ENCODE measurements at regions not wholly inside any gene's neighbourhood (a gene's known extent, or its start where the extent isn't known, plus 50 kb on each side); places are given as distances from the start of the nearest gene placed in this dataset.

GRCh38 chr4:3851881-3852280 is 85.7 kb downstream of the ADRA2C start:
- in situ Hi-C loops (cut with HindIII; ENCODE audit: low sequenced_read_pairs), result loop anchor here (5.0 kb wide), 1 partner anchor 75 kb away; no protein-coding TSS in a partner anchor
- TF ChIP-seq CTCF (IDR thresholded peaks at IDR 0.05; ENCODE audit: low read depth, low read length, missing control alignments), result no peak
- H3K4me3 ChIP-seq (ENCODE audit: low read depth, low read length), result no peak overlapping the region
- DNase-seq (ENCODE audit: low read depth), result no peak

- in situ Hi-C loops (cut with HindIII; ENCODE audit: low sequenced_read_pairs), result loop anchor here (5.0 kb wide), 1 partner anchor 75 kb away; no protein-coding TSS in a partner anchor
- no peak for DNase-seq (ENCODE audit: low read depth)
- no peak for TF ChIP-seq CTCF (IDR thresholded peaks at IDR 0.05; ENCODE audit: low read depth, low read length, missing control alignments)
- no peak overlapping the region for H3K4me3 ChIP-seq (ENCODE audit: low read depth, low read length)
Measured at GRCh38 chr4:3852309-3852708, 86.1 kb downstream of the ADRA2C start.

- no peak for DNase-seq (ENCODE audit: low read depth)
- H3K4me3 ChIP-seq (ENCODE audit: low read depth, low read length), result no peak overlapping the region
- in situ Hi-C loops (cut with HindIII; ENCODE audit: low sequenced_read_pairs), result loop anchor here (5.0 kb wide), 1 partner anchor 75 kb away; no protein-coding TSS in a partner anchor
- no peak for TF ChIP-seq CTCF (IDR thresholded peaks at IDR 0.05; ENCODE audit: low read depth, low read length, missing control alignments)
Measured at GRCh38 chr4:3852711-3853110, 86.5 kb downstream of the ADRA2C start.

- no peak for DNase-seq (ENCODE audit: low read depth)
- TF ChIP-seq CTCF (IDR thresholded peaks at IDR 0.05; ENCODE audit: low read depth, low read length, missing control alignments), result no peak
- H3K4me3 ChIP-seq (ENCODE audit: low read depth, low read length), result no peak overlapping the region
- in situ Hi-C loops (cut with HindIII; ENCODE audit: low sequenced_read_pairs), result loop anchor here (5.0 kb wide), 1 partner anchor 76 kb away; no protein-coding TSS in a partner anchor
Measured at GRCh38 chr4:3853388-3854035, 87.3 kb downstream of the ADRA2C start.

GRCh38 chr4:3854661-3855060 is 88.5 kb downstream of the ADRA2C start:
- DNase-seq (ENCODE audit: low read depth), result no peak
- TF ChIP-seq CTCF (IDR thresholded peaks at IDR 0.05; ENCODE audit: low read depth, low read length, missing control alignments), result no peak
- in situ Hi-C loops (cut with HindIII; ENCODE audit: low sequenced_read_pairs), result loop anchor here (5.0 kb wide), 1 partner anchor 77 kb away; no protein-coding TSS in a partner anchor
- H3K4me3 ChIP-seq (ENCODE audit: low read depth, low read length), result no peak overlapping the region

- no peak overlapping the region for H3K4me3 ChIP-seq (ENCODE audit: low read depth, low read length)
- no peak for DNase-seq (ENCODE audit: low read depth)
- in situ Hi-C loops (cut with HindIII; ENCODE audit: low sequenced_read_pairs), result no loop called here
- no peak for TF ChIP-seq CTCF (IDR thresholded peaks at IDR 0.05; ENCODE audit: low read depth, low read length, missing control alignments)
Measured at GRCh38 chr4:3855646-3856045, 89.5 kb downstream of the ADRA2C start.

Measured in astrocyte of the cerebellum (primary cell).